ENCODE measurements at regions not wholly inside any gene's neighbourhood (a gene's known extent, or its start where the extent isn't known, plus 50 kb on each side); places are given as distances from the start of the nearest gene placed in this dataset.
"Not testable (repeated sequence)": the region's sequence is repeated elsewhere in the genome, so short reads cannot be mapped to it uniquely, and the experiment has no call there.

GRCh38 chr1:189158155-189158554 is 1319.5 kb downstream of the BRINP3 start:
- no peak for DNase-seq

- no peak for DNase-seq
These were observed 1301.8 kb downstream of the BRINP3 start for GRCh38 chr1:189175889-189176288.

GRCh38 chr1:189180057-189180456 is 1297.6 kb downstream of the BRINP3 start:
- no peak for DNase-seq

- no peak for DNase-seq
These were observed 1292.6 kb downstream of the BRINP3 start for GRCh38 chr1:189185097-189185496.

- DNase-seq: no peak
These were observed 1284.7 kb downstream of the BRINP3 start for GRCh38 chr1:189192741-189193520.

- no peak for DNase-seq
These were observed 1271.8 kb downstream of the BRINP3 start for GRCh38 chr1:189205863-189206262.

- no peak for DNase-seq
These were observed 1271.0 kb downstream of the BRINP3 start for GRCh38 chr1:189206617-189207016.

- DNase-seq: no peak
These were observed 1265.9 kb downstream of the BRINP3 start for GRCh38 chr1:189211742-189212141.

GRCh38 chr1:189212606-189213005 is 1265.1 kb downstream of the BRINP3 start:
- DNase-seq: no peak

- DNase-seq: no peak
These were observed 1260.8 kb downstream of the BRINP3 start for GRCh38 chr1:189216886-189217285.

- no peak for DNase-seq
These were observed 1260.0 kb downstream of the BRINP3 start for GRCh38 chr1:189217646-189218045.

- DNase-seq: no peak
These were observed 1256.9 kb downstream of the BRINP3 start for GRCh38 chr1:189220750-189221149.

- not testable (repeated sequence) for DNase-seq
These were observed 1251.9 kb downstream of the BRINP3 start for GRCh38 chr1:189225794-189226145.

GRCh38 chr1:189226779-189227178 is 1250.9 kb downstream of the BRINP3 start:
- no peak for DNase-seq

GRCh38 chr1:189237008-189237407 is 1240.7 kb downstream of the BRINP3 start:
- no peak for DNase-seq

- DNase-seq: no peak
These were observed 1223.9 kb downstream of the BRINP3 start for GRCh38 chr1:189253601-189254350.

GRCh38 chr1:189261128-189261527 is 1216.5 kb downstream of the BRINP3 start:
- DNase-seq: not testable (repeated sequence)

GRCh38 chr1:189269011-189269410 is 1208.7 kb downstream of the BRINP3 start:
- DNase-seq: no peak

- no peak for DNase-seq
These were observed 1203.4 kb downstream of the BRINP3 start for GRCh38 chr1:189274267-189274666.

GRCh38 chr1:189275796-189276195 is 1201.9 kb downstream of the BRINP3 start:
- no peak for DNase-seq

GRCh38 chr1:189289346-189289745 is 1188.3 kb downstream of the BRINP3 start:
- DNase-seq: no peak

- no peak for DNase-seq
These were observed 1176.4 kb downstream of the BRINP3 start for GRCh38 chr1:189301235-189301634.

- DNase-seq: no peak
These were observed 1172.4 kb downstream of the BRINP3 start for GRCh38 chr1:189305279-189305678.

- DNase-seq: no peak
These were observed 1165.7 kb downstream of the BRINP3 start for GRCh38 chr1:189311915-189312314.

All from NCI-H187 treated with DMSO at 0.1 percent for 48 hours (cell line).